HL-60 (cell line): ENCODE measurements at regions not wholly inside any gene's neighbourhood (a gene's known extent, or its start where the extent isn't known, plus 50 kb on each side); places are given as distances from the start of the nearest gene placed in this dataset.

Experiments
- CTCF ChIP-seq: IDR thresholded peaks from one replicate; pipeline ENCODE4 v1.5.1; 2011; ENCODE audit warnings: low read length, control low read depth, inconsistent platforms; ENCODE audit not compliant: insufficient read depth
- POLR2AphosphoS5 ChIP-seq: IDR thresholded peaks from 2 replicates; pipeline ENCODE4 v1.6.1; 2012; ENCODE audit warnings: low read depth
- REST ChIP-seq: IDR thresholded peaks from 2 replicates; pipeline ENCODE4 v1.6.1; 2012; ENCODE audit warnings: low read depth; ENCODE audit not compliant: insufficient replicate concordance
- SPI1 ChIP-seq: IDR thresholded peaks from 2 replicates; pipeline ENCODE4 v1.6.1; 2012; ENCODE audit warnings: low read depth, mild to moderate bottlenecking, borderline replicate concordance

- no peak for TF ChIP-seq CTCF
- no peak for TF ChIP-seq POLR2AphosphoS5
- no peak for TF ChIP-seq SPI1
- TF ChIP-seq REST = no peak
These were observed 656.7 kb upstream of the ID4 start for GRCh38 chr6:19180348-19181072.
